ENCODE measurements at regions not wholly inside any gene's neighbourhood (a gene's known extent, or its start where the extent isn't known, plus 50 kb on each side); places are given as distances from the start of the nearest gene placed in this dataset.
"Not testable (repeated sequence)": the region's sequence is repeated elsewhere in the genome, so short reads cannot be mapped to it uniquely, and the experiment has no call there.

DNA sequence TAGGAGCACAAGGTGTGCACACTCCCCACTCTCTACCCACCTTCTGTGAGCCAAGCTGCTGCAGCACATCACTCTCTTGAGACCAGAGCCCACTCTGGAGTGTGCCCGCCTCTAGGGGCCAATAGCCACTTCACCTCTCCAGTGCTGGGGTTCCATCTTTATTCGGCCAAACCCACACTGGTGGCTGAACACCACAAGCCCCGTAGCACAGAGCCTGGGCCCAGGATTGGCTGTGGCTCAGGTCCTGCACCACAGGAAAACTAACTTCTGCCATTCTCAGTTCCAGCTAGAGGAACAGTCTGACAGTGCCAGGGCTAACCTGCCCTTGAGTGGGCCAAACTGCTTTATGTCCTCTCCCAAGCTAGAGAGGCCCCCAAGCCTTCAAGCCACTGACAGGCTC is 111.0 kb upstream of the TOX3 start:
- Histone ChIP-seq H3K27ac (no peak overlapping the region), H3K36me3 (no peaks in the 10 kb centered on the region), H3K27me3 (replicated peaks; ENCODE audit: insufficient read depth) (no peaks in the 10 kb centered on the region), H3K9me3 (no peaks in the 10 kb centered on the region), H3K4me3 (no peak overlapping the region), H3K4me1 (replicated peaks) (no peaks in the 10 kb centered on the region)
- TF ChIP-seq POLR2AphosphoS5 (IDR thresholded peaks at IDR 0.05) = no peak
- TF ChIP-seq POLR2A (IDR thresholded peaks at IDR 0.05) = no peak
- TF ChIP-seq, protein P1, sequence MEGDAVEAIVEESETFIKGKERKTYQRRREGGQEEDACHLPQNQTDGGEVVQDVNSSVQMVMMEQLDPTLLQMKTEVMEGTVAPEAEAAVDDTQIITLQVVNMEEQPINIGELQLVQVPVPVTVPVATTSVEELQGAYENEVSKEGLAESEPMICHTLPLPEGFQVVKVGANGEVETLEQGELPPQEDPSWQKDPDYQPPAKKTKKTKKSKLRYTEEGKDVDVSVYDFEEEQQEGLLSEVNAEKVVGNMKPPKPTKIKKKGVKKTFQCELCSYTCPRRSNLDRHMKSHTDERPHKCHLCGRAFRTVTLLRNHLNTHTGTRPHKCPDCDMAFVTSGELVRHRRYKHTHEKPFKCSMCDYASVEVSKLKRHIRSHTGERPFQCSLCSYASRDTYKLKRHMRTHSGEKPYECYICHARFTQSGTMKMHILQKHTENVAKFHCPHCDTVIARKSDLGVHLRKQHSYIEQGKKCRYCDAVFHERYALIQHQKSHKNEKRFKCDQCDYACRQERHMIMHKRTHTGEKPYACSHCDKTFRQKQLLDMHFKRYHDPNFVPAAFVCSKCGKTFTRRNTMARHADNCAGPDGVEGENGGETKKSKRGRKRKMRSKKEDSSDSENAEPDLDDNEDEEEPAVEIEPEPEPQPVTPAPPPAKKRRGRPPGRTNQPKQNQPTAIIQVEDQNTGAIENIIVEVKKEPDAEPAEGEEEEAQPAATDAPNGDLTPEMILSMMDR (IDR thresholded peaks at IDR 0.05) = no peak
- intact Hi-C loops (cut with DNase I) = no loop called here
- no peak for DNase-seq (ENCODE audit: low spot score)
- 97% methylated on average over 3 of the region's 3 CpGs for WGBS

DNA sequence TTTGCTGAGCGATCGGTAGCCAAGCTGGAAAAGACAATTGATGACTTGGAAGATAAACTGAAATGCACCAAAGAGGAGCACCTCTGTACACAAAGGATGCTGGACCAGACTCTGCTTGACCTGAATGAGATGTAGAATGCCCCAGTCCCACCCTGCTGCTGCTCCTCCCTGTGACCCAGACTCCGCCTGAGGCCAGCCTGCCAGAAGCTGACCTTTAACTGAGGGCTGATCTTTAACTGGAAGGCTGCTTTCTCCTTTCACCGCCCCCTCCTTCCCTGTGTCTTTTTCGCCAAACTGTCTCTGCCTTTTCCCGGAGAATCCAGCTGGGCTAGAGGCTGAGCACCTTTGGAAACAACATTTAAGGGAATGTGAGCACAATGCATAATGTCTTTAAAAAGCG is 109.0 kb upstream of the TOX3 start:
- intact Hi-C loops (cut with DNase I); H3K4me1 ChIP-seq (replicated peaks); H3K4me3 ChIP-seq; H3K36me3 ChIP-seq; H3K27ac ChIP-seq; DNase-seq (ENCODE audit: low spot score); H3K9me3 ChIP-seq; H3K27me3 ChIP-seq (replicated peaks; ENCODE audit: insufficient read depth): not testable (repeated sequence)
- 80% methylated on average over 7 of the region's 7 CpGs for WGBS

- H3K4me1 ChIP-seq (replicated peaks); H3K36me3 ChIP-seq; H3K4me3 ChIP-seq; H3K27ac ChIP-seq; intact Hi-C loops (cut with DNase I); DNase-seq (ENCODE audit: low spot score); H3K27me3 ChIP-seq (replicated peaks; ENCODE audit: insufficient read depth); H3K9me3 ChIP-seq: not testable (repeated sequence)
- WGBS = 97% methylated on average over 17 of the region's 17 CpGs
Measured at GRCh38 chr16:52655156-52655555, 108.2 kb upstream of the TOX3 start.

- Histone ChIP-seq H3K4me1 (replicated peaks) (no peaks in the 10 kb centered on the region), H3K36me3 (no peaks in the 10 kb centered on the region), H3K27me3 (replicated peaks; ENCODE audit: insufficient read depth) (no peaks in the 10 kb centered on the region), H3K9me3 (no peaks in the 10 kb centered on the region), H3K27ac (no peak overlapping the region), H3K4me3 (no peak overlapping the region)
- intact Hi-C loops (cut with DNase I) = no loop called here
- DNase-seq (ENCODE audit: low spot score) = no peak
- TF ChIP-seq, protein P1 (IDR thresholded peaks at IDR 0.05) = no peak
- no peak for TF ChIP-seq POLR2A (IDR thresholded peaks at IDR 0.05)
- no peak for TF ChIP-seq POLR2AphosphoS5 (IDR thresholded peaks at IDR 0.05)
- 30% methylated on average over 4 of the region's 4 CpGs for WGBS
Measured at GRCh38 chr16:52652033-52652432, 105.1 kb upstream of the TOX3 start.

- H3K27me3 ChIP-seq (replicated peaks; ENCODE audit: insufficient read depth) = no peaks in the 10 kb centered on the region
- no peaks in the 10 kb centered on the region for H3K4me1 ChIP-seq (replicated peaks)
- DNase-seq (ENCODE audit: low spot score) = no peak
- H3K27ac ChIP-seq = no peak overlapping the region
- intact Hi-C loops (cut with DNase I) = no loop called here
- H3K4me3 ChIP-seq = no peak overlapping the region
- WGBS = 81% methylated on average over 3 of the region's 3 CpGs
- no peak for TF ChIP-seq POLR2A (IDR thresholded peaks at IDR 0.05)
- no peak for TF ChIP-seq POLR2AphosphoS5 (IDR thresholded peaks at IDR 0.05)
- TF ChIP-seq, protein P1 (IDR thresholded peaks at IDR 0.05) = no peak
- H3K9me3 ChIP-seq = no peaks in the 10 kb centered on the region
- no peaks in the 10 kb centered on the region for H3K36me3 ChIP-seq
Measured at GRCh38 chr16:52650789-52651188, 103.8 kb upstream of the TOX3 start.

- Histone ChIP-seq H3K27me3 (replicated peaks; ENCODE audit: insufficient read depth) (no peaks in the 10 kb centered on the region), H3K27ac (no peak overlapping the region), H3K36me3 (no peaks in the 10 kb centered on the region), H3K4me1 (replicated peaks) (no peaks in the 10 kb centered on the region), H3K4me3 (no peak overlapping the region), H3K9me3 (no peaks in the 10 kb centered on the region)
- TF ChIP-seq POLR2A (IDR thresholded peaks at IDR 0.05) (no peak), POLR2AphosphoS5 (IDR thresholded peaks at IDR 0.05) (no peak)
- TF ChIP-seq, protein P1 (IDR thresholded peaks at IDR 0.05) = no peak
- WGBS = 56% methylated on average over 3 of the region's 3 CpGs
- intact Hi-C loops (cut with DNase I) = no loop called here
- DNase-seq (ENCODE audit: low spot score) = no peak
Measured at GRCh38 chr16:52650318-52650717, 103.4 kb upstream of the TOX3 start.
